Liver (tissue), 8 donors: ENCODE measurements at regions not wholly inside any gene's neighbourhood (a gene's known extent, or its start where the extent isn't known, plus 50 kb on each side); places are given as distances from the start of the nearest gene placed in this dataset.

Source experiments
- DNase-seq: peaks from one replicate; pipeline ENCODE4 v3.0.0-alpha.2; 2017; ENCODE audit warnings: low spot score
- H3K27ac ChIP-seq, 2 donors: one replicate each; pipeline ENCODE4 v1.7.0; 2013; ENCODE audit warnings: inconsistent platforms in 2 of 2, low read length in 2 of 2, control low read depth in 1 of 2, low read depth in 1 of 2, mild to moderate bottlenecking in 1 of 2
- H3K27me3 ChIP-seq, 4 donors: one replicate each; pipeline versions ENCODE4 v1.6.1 to v1.7.0; 2013; ENCODE audit warnings: low read length in 3 of 4, inconsistent platforms in 1 of 4, mild to moderate bottlenecking in 1 of 4, moderate library complexity in 1 of 4; ENCODE audit not compliant: control insufficient read depth in 4 of 4, insufficient read depth in 4 of 4
- H3K36me3 ChIP-seq, 4 donors: one replicate each; pipeline versions ENCODE4 v1.6.1 to v1.7.0; 2013; ENCODE audit warnings: low read length in 3 of 4, mild to moderate bottlenecking in 3 of 4, low read depth in 1 of 4, moderate library complexity in 1 of 4; ENCODE audit not compliant: control insufficient read depth in 4 of 4, insufficient read depth in 3 of 4
- H3K4me1 ChIP-seq, 4 donors: one replicate each; pipeline versions ENCODE4 v1.6.1 to v1.7.0; 2013; ENCODE audit warnings: low read length in 3 of 4, mild to moderate bottlenecking in 3 of 4, moderate library complexity in 1 of 4; ENCODE audit not compliant: control insufficient read depth in 4 of 4, insufficient read depth in 4 of 4
- H3K4me3 ChIP-seq, 3 donors: one replicate each; pipeline versions ENCODE4 v1.6.1 to v1.7.0; 2013; ENCODE audit warnings: low read length in 3 of 3, control low read depth in 1 of 3, low read depth in 1 of 3, mild to moderate bottlenecking in 1 of 3
- H3K9ac ChIP-seq, 2 donors: one replicate each; pipeline ENCODE4 v1.7.0; 2013; ENCODE audit warnings: low read length in 2 of 2, mild to moderate bottlenecking in 2 of 2, moderate library complexity in 2 of 2, control low read depth in 1 of 2, low read depth in 1 of 2
- H3K9me3 ChIP-seq, 4 donors: one replicate each; pipeline versions ENCODE4 v1.6.1 to v1.7.0; 2013; ENCODE audit warnings: low read length in 3 of 4; ENCODE audit not compliant: control insufficient read depth in 4 of 4
- ATF3 ChIP-seq: IDR thresholded peaks from 2 replicates; pipeline ENCODE4 v1.6.1; 2016; ENCODE audit warnings: antibody characterized with exemption
- EGR1 ChIP-seq, 2 donors: IDR thresholded peaks; 2 replicates each; pipeline ENCODE4 v1.6.1; 2016 to 2018; ENCODE audit warnings: antibody characterized with exemption in 2 of 2, low read depth in 2 of 2
- FOXA1 ChIP-seq: IDR thresholded peaks from 2 replicates; pipeline ENCODE4 v1.6.1; 2016; ENCODE audit warnings: antibody characterized with exemption
- FOXA2 ChIP-seq: IDR thresholded peaks from 2 replicates; pipeline ENCODE4 v1.6.1; 2016; ENCODE audit warnings: antibody characterized with exemption
- GABPA ChIP-seq, 2 donors: IDR thresholded peaks in 1 of 2; conservative IDR thresholded peaks in 1 of 2; 2 replicates each; pipeline ENCODE4 v1.6.1; 2016; ENCODE audit warnings: antibody characterized with exemption in 2 of 2, mild to moderate bottlenecking in 1 of 2, moderate library complexity in 1 of 2
- HNF4A ChIP-seq, 2 donors: conservative IDR thresholded peaks; 2 replicates each; pipeline ENCODE4 v1.6.1; 2016; ENCODE audit warnings: antibody characterized with exemption in 2 of 2, mild to moderate bottlenecking in 2 of 2
- HNF4G ChIP-seq: IDR thresholded peaks from 2 replicates; pipeline ENCODE4 v1.6.1; 2016; ENCODE audit warnings: antibody characterized with exemption
- JUND ChIP-seq, 2 donors: IDR thresholded peaks; 2 replicates each; pipeline ENCODE4 v1.6.1; 2016; ENCODE audit warnings: antibody characterized with exemption in 2 of 2
- NR2F2 ChIP-seq: IDR thresholded peaks from 2 replicates; pipeline ENCODE4 v1.6.1; 2016; ENCODE audit warnings: antibody characterized with exemption
- RAD21 ChIP-seq, 2 donors: IDR thresholded peaks; 2 replicates each; pipeline ENCODE4 v1.6.1; 2016; ENCODE audit warnings: antibody characterized with exemption in 2 of 2, mild to moderate bottlenecking in 2 of 2
- RXRA ChIP-seq, 2 donors: IDR thresholded peaks; 2 replicates each; pipeline ENCODE4 v1.6.1; 2017 to 2018; ENCODE audit warnings: antibody characterized with exemption in 2 of 2, mild to moderate bottlenecking in 1 of 2
- TAF1 ChIP-seq: conservative IDR thresholded peaks from 2 replicates; pipeline ENCODE4 v1.6.1; 2016; ENCODE audit warnings: antibody characterized with exemption, mild to moderate bottlenecking
- YY1 ChIP-seq: IDR thresholded peaks from 2 replicates; pipeline ENCODE4 v1.6.1; 2016; ENCODE audit warnings: antibody characterized with exemption, mild to moderate bottlenecking
- WGBS: extraction: QIAGEN DNeasy Blood & Tissue Kit; methylation state at CpG from one replicate; pipeline ENCODE4 v1.1.7; 2013; 5-methylcytosine and 5-hydroxymethylcytosine counted together
- TF ChIP-seq, protein P1 (sequence below): fragments of 150-350 bp; IDR thresholded peaks from 2 replicates; pipeline ENCODE4 v1.5.1; 2017; ENCODE audit warnings: improper control_type of control experiment, low read depth, low read length; ENCODE audit not compliant: missing input control
- donor health status: healthy.
- donor health status: healthy.
- donor health status: healthy.
- donor health status: healthy.
- donor health status: healthy.

- no peak overlapping the region for H3K4me3 ChIP-seq
- no peaks in the 10 kb centered on the region for H3K36me3 ChIP-seq
- H3K9me3 ChIP-seq = no peaks in the 10 kb centered on the region
- H3K4me1 ChIP-seq = no peaks in the 10 kb centered on the region
- no peaks in the 10 kb centered on the region for H3K27me3 ChIP-seq
- H3K9ac ChIP-seq = no peak overlapping the region
- no peak for DNase-seq
- WGBS = 60% methylated on average over 2 of the region's 2 CpGs
- TF ChIP-seq TAF1 (no peak), HNF4G (no peak), EGR1 (IDR thresholded peaks at IDR 0.05; ENCODE audit: low read depth in 2 of 2) (no peak), NR2F2 (no peak), RAD21 (IDR thresholded peaks at IDR 0.05) (no peak), YY1 (no peak), GABPA (IDR thresholded peaks at IDR 0.05 in 1 of 2, conservative IDR thresholded peaks at IDR 0.05 in 1 of 2) (no peak), FOXA2 (no peak), ATF3 (no peak), HNF4A (conservative IDR thresholded peaks at IDR 0.05) (no peak)
- H3K27ac ChIP-seq = no peak overlapping the region
These were observed 569.4 kb downstream of the PCDH18 start for GRCh38 chr4:136962868-136963267.

- Histone ChIP-seq H3K4me3 (no peak overlapping the region), H3K27me3 (no peaks in the 10 kb centered on the region), H3K27ac (no peak overlapping the region), H3K9ac (no peak overlapping the region), H3K36me3 (no peaks in the 10 kb centered on the region), H3K9me3 (peaks cover 3 to 10% (median 5%) of the 10 kb centered on the region in 4 donors), H3K4me1 (no peaks in the 10 kb centered on the region)
- WGBS = 78% methylated on average over 9 of the region's 9 CpGs
- DNase-seq = no peak
- no peak for TF ChIP-seq RXRA (IDR thresholded peaks at IDR 0.05)
- no peak for TF ChIP-seq JUND (IDR thresholded peaks at IDR 0.05)
- TF ChIP-seq, protein P1, sequence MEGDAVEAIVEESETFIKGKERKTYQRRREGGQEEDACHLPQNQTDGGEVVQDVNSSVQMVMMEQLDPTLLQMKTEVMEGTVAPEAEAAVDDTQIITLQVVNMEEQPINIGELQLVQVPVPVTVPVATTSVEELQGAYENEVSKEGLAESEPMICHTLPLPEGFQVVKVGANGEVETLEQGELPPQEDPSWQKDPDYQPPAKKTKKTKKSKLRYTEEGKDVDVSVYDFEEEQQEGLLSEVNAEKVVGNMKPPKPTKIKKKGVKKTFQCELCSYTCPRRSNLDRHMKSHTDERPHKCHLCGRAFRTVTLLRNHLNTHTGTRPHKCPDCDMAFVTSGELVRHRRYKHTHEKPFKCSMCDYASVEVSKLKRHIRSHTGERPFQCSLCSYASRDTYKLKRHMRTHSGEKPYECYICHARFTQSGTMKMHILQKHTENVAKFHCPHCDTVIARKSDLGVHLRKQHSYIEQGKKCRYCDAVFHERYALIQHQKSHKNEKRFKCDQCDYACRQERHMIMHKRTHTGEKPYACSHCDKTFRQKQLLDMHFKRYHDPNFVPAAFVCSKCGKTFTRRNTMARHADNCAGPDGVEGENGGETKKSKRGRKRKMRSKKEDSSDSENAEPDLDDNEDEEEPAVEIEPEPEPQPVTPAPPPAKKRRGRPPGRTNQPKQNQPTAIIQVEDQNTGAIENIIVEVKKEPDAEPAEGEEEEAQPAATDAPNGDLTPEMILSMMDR = no peak
- TF ChIP-seq HNF4A (conservative IDR thresholded peaks at IDR 0.05) = no peak
- TF ChIP-seq FOXA1 = no peak
- TF ChIP-seq GABPA (IDR thresholded peaks at IDR 0.05 in 1 of 2, conservative IDR thresholded peaks at IDR 0.05 in 1 of 2) = no peak
- TF ChIP-seq NR2F2 = no peak
- no peak for TF ChIP-seq ATF3
- TF ChIP-seq RAD21 (IDR thresholded peaks at IDR 0.05) = no peak
- no peak for TF ChIP-seq FOXA2
- no peak for TF ChIP-seq HNF4G
- no peak for TF ChIP-seq EGR1 (IDR thresholded peaks at IDR 0.05; ENCODE audit: low read depth in 2 of 2)
These were observed 585.9 kb downstream of the PCDH18 start for GRCh38 chr4:136946307-136946907.

- no peak overlapping the region for H3K27ac ChIP-seq
- no peaks in the 10 kb centered on the region for H3K9me3 ChIP-seq
- H3K4me3 ChIP-seq = no peak overlapping the region
- H3K27me3 ChIP-seq = no peaks in the 10 kb centered on the region
- DNase-seq = no peak
- H3K9ac ChIP-seq = no peak overlapping the region
- H3K4me1 ChIP-seq = peaks cover 0 to 2% (median 1%) of the 10 kb centered on the region in 4 donors
- H3K36me3 ChIP-seq = no peaks in the 10 kb centered on the region
- TF ChIP-seq FOXA1 (no peak), FOXA2 (no peak), HNF4G (no peak), TAF1 (no peak), RAD21 (IDR thresholded peaks at IDR 0.05) (no peak), NR2F2 (no peak), GABPA (IDR thresholded peaks at IDR 0.05 in 1 of 2, conservative IDR thresholded peaks at IDR 0.05 in 1 of 2) (no peak)
These were observed 592.5 kb downstream of the PCDH18 start for GRCh38 chr4:136939781-136940180.
